ENCODE measurements at regions not wholly inside any gene's neighbourhood (a gene's known extent, or its start where the extent isn't known, plus 50 kb on each side); places are given as distances from the start of the nearest gene placed in this dataset.

DNA sequence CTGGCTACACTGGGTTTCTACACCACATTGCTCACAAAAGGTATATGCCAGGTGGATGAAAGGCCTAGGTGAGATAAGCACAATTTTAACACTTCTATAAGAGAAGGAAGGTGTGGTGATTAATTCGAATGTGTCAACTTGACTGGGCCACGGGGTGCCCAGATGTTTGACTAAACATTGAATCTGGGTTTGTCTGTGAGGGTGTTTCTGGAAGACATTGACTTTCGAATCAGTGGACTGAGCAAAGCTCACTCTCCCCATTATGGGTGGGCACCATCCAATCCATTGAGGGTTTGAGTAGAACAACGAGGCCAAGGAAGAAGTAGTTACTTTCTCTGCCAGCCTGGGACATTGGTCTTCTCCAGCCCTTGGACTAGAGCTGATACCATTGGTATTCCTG lies 78.2 kb upstream of the COL5A1 start:
- TF ChIP-seq, protein P1, sequence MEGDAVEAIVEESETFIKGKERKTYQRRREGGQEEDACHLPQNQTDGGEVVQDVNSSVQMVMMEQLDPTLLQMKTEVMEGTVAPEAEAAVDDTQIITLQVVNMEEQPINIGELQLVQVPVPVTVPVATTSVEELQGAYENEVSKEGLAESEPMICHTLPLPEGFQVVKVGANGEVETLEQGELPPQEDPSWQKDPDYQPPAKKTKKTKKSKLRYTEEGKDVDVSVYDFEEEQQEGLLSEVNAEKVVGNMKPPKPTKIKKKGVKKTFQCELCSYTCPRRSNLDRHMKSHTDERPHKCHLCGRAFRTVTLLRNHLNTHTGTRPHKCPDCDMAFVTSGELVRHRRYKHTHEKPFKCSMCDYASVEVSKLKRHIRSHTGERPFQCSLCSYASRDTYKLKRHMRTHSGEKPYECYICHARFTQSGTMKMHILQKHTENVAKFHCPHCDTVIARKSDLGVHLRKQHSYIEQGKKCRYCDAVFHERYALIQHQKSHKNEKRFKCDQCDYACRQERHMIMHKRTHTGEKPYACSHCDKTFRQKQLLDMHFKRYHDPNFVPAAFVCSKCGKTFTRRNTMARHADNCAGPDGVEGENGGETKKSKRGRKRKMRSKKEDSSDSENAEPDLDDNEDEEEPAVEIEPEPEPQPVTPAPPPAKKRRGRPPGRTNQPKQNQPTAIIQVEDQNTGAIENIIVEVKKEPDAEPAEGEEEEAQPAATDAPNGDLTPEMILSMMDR (IDR thresholded peaks at IDR 0.05) = no peak
- no peak for TF ChIP-seq EZH2 (IDR thresholded peaks at IDR 0.05)
- TF ChIP-seq EZH2phosphoT487 (IDR thresholded peaks at IDR 0.05) = no peak
